HG03066 (cell line): ENCODE measurements at regions not wholly inside any gene's neighbourhood (a gene's known extent, or its start where the extent isn't known, plus 50 kb on each side); places are given as distances from the start of the nearest gene placed in this dataset.

ENCODE experiments used
- ATAC-seq: cut with Tn5 transposase; IDR thresholded peaks from one replicate; pipeline ENCODE4 v1.9.1; 2021; ENCODE audit warnings: low read depth; ENCODE audit not compliant: unreplicated experiment

DNA sequence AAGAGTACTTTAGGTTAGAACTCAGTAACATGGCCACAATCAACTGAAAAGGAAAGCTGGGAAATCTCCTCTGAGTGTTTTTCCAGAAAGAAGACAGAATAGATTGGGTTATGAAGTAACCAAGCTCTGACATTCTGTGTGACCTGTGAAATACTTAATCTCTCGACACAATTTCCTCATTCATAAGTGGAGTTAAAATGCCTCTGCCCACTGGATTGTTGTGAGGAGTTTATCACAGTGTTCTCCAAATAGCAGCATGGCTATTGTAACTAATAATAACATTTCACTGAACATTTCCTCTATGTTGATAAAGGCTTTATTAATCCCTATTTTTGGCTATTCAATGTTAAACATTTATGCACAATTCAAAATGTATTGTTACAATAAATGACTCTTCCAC lies 311.0 kb downstream of the GABRB2 start:
- ATAC-seq = no peak

DNA sequence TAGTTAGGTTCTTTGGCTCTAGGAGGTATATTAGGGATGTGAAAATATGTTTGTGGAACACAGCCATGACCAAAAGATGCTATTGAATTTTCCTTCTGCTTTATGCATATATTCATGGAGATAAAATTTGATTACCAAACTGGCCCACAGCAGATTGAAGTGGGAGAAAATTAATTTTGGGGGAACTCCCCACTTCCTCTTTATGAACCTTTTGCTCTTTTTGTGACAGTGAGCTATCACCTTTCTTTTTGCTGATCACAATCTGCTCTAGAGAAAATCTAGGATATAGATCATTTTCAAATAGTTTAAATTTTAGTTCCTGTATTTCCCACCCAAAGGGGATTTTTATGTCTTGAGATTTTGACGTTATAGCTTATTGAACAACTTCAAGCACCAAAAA lies 313.0 kb downstream of the GABRB2 start:
- ATAC-seq = no peak

DNA sequence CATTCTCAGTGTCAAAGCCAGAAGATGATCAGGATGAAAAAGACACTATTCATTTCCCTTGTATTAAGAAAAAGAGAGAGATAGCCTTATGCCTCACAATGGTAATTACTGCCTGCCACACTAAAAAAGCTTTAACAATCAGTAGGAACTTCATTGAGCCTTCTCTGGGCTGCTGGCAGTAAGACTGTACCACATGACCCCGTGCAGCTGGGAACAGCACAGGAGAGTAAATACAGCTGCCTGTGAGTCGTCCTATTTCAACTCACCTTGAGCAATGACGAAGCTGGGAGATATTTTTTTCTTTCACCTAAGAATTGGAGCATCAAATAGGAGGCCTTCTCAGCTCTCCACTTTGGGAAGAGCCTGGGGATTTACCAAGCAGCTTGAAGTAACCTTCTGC lies 316.3 kb downstream of the GABRB2 start:
- no peak for ATAC-seq

DNA sequence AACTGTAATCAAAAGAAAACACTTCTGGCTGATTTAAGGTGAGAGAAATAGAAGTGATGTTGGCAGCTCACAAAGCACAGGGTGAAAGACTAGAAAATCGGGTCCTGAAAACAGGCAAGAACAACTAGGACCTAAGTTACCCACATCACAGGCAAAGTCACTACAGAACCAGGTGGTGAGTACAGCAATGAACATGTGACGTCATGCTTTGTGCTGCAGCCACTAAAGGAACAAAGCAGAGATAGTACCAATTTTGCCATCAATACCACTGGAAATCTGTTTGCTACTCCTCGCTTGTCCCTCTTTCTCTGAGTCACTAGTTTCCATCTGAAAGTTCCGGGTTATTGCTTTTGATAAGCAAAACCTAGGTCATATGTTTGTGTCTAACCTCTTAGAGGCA lies 326.7 kb downstream of the GABRB2 start:
- ATAC-seq = no peak

DNA sequence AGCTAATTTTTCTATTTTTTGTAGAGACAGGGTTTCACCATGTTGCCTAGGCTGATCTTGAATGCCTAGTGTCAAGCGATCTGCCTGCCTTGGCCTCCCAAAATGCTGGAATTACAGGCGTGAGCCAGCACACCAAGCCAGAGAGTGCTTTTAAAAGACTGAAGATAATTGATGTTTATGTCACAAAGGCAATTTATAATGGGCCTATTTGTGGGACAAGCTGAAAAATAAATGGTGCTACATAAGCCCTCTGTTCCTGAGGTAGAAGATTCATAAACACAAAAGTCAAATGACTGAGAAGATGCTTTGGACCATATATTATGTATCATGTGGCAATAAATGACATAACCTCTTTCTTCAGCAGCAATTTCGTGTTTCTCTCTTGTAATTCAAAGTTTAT lies 329.6 kb downstream of the GABRB2 start:
- no peak for ATAC-seq

DNA sequence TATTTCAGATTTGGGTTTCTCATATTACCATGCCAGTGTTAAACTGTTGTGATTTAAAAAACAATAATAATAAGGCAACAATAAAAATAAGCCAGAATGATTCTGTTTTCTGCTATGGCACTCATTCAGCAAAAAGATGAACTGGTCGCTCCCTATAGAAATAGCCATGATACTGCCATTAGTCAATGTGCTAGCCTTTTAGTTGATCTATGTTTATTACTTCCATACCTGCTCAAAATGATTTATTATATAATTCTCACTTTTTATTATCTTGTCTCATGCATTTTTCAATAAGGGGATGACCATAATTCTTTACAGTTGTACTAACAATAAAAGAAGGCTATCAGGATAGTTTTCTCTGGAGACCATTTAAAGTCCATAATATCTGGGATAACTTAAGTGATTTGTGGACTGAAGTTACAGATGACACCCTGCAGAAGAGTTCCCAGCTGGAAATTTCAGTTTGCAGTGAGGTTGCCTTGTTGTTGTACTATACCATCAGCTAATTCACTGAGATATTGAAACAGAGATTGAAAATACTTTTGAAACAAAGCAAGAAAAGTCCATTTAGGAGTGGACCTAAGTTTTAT lies 334.3 kb downstream of the GABRB2 start:
- ATAC-seq = no peak

DNA sequence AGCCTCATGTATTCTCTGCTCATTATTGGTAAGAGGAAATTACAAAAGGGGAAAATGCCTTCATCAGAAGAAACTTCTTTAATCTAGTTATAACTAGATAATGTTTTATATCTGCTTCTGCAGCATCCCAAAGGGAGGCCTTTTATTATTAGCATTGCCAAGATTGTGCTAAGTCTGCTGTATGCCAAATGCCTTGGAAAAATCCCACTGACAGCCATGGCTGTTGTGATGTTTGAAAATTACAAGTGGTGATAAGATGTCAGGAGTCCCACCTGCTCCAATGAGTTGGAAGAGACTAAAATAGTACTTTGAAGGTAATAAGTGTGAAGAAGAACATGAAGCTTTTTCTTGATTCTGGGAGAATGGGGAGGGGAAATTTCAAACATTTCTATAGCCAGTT lies 345.0 kb downstream of the GABRB2 start:
- ATAC-seq = no peak

DNA sequence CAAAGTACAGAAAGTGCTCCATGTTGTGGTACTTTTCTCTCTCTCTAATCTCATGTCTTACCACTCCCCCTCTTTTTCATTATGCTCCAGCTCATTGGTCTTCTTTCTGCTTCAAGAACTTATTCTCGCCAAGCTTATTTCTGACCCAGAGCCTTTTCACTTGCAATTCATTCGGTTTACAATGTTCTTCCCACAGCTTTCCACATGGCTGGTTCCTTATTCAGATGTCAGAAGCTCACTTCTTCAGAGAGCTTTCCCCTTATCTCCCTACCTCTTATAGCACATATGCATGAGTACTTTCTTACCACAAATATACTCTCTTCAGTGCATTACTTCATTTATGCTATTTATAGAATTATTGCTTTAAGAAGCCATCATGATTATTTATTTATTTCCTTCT lies 338.8 kb upstream of the ATP10B start:
- ATAC-seq = no peak

DNA sequence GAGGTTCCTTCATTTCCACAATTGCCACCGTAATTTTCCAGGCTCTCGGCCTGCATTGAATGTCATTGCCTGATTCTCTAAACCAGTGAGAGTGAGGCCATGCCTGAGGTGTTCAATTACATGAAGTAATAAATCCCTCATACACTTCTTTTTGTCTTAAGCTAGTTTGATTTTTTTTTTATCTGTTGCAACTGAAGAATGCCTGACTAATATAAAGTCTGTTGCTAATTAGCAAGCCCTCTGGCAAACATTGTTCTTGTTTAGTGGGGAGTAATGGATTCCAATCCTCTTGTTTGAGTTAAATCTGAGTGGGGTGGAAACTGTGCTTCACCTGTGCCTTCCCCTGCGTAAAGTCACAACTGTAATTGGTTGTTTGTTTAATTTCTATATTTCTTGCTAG lies 338.1 kb upstream of the ATP10B start:
- ATAC-seq = no peak

DNA sequence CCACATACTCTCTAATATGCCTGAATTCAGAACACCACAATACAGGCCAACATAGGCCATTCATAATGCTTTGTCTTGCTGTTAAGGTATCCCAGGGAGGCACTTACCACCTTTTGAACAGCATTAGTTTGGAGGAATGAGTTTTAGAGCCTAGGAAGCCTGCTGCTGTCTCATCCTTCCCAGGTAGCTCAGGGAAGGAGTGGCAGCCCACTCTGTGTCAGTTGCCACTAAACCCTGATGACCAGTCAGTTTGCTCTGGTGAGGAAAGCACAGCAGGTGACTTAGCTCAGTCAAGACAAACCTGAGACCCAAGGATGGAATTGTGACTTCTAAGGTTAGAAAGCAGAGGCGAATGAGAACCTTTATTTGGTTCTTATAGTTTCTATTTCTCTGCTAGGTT lies 337.4 kb upstream of the ATP10B start:
- ATAC-seq = no peak

DNA sequence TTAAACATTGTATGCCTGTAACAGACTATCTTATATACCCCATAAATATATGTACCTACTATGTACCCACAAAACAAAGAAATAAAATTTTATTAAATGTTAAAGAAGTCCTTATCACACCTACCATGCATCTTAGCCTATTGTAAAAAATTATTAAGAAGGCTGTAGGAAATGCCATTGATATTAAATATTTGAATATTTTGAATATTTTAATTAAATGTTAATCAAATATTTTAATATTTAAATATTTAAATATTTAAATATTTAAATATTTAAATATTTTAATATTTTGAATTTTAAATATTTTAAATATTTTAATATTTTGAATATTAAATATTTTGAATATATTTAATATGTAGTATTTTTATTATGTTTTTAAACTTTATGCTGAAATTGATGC lies 331.5 kb upstream of the ATP10B start:
- ATAC-seq = no peak

DNA sequence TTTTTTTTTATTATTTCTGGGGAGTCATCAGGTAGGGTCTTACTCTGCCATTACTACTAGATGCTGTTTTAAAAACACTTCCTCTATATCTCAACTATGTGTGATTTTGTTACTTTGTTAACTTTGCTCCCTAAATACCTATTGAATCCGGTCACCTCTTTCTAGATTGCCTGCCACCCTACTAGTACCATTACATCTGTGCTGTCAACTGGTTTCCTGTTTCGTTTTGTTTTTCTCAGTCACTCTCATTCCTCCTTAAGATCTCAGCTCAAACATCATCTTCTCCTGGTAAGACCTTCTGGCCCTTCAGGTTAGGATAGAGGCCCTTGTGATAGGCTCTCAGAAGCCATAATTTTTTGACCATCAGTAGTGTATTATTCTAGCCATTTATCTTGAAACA lies 324.2 kb upstream of the ATP10B start:
- no peak for ATAC-seq

DNA sequence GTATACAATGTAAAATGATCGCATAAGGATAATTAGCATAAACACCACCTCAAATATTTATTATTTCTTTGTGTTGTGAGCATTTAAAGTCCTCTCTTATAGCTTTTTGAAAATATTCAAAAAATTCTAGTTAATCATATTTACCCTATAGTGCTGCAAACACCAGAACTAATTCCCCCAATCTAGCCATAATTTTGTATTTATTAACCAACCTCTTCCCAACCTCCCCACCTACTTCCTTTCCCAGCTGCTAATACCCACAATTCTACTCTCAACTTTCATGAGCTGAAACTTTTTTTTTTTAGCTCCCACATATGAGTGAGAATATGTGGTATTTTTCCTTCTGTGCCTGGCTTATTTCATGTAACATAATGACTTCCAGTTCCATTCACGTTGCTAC lies 317.8 kb upstream of the ATP10B start:
- ATAC-seq = no peak

DNA sequence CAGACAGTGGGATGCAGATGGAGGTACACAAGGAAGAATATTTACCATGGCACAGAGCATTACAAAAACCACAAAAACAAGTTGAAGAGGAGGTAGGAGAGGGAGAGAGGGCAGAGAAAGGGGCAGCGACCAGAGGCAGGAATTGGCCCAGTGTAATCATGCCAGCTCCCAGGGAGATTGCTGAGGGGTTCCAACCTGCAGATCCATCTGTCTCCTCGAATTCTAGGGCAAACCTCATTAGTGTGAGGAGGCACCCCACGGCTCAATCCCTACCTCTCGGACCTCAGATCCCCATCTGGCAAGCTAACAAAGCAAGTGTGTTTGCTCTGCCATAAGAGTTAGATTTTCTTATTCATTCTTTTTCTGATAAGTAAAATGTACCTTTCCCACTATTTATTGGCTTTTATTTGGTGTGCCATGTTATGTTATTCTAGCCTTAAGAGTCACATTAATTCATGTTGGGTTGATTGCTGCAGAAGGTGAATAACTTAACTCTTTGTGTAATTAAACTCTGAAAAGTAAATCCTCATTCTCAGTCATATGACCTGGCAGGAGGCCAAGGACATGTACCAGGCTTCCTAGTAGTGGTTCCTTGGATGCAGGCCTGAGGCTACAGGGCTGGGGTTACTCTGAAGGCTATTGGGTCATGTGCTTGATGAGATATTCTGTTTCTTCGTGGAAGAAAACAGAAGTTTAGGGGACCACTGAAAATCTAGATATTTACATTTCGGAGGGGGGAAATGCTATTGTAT lies 315.2 kb upstream of the ATP10B start:
- ATAC-seq = no peak

DNA sequence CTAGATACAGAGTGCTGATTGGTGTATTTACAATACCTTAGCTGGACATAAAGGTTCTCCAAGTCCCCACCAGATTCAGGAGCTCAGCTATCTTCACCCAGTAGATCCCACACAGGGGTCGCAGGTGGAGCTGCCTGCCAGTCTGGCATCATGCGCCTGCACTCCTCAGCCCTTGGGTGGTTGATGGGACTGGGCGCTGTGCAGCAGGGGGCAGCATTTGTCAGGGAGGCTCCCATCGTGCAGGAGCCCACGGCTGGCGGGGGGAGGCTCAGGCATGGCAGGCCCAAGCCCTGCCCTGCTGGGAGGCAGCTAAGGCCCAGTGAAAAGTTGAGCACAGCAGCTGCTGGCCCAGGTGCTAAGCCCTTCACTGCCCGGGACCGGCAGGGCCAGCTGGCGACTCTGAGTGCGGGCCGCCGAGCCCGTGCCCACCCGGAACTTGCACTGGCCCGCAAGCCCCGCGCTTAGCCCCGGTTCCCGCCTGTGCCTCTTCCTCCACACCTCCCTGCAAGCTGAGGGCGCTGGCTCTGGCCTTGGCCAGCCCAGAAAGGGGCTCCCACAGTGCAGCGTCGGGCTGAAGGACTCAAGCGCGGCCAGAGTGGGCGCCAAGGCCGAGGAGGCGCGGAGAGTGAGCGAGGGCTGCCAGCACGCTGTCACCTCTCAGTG lies 314.1 kb upstream of the ATP10B start:
- ATAC-seq = no peak

DNA sequence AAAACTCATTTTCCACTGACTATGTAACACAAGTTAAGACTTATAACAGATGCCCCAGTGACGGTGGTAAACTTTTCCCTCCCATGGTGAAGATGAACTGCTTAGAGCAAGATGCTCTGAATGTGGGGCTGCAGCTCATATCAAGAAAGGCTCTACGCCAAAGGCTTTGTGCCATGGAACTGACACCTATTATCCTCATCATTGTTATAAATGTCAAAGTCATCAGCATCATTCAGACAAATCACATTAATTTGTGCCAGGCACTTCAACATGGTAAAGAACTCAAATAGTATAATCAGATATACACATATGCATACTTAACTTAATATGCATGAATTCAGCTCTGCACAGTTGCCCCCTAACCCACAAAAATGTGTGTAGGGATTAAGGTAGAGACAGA lies 305.9 kb upstream of the ATP10B start:
- no peak for ATAC-seq

DNA sequence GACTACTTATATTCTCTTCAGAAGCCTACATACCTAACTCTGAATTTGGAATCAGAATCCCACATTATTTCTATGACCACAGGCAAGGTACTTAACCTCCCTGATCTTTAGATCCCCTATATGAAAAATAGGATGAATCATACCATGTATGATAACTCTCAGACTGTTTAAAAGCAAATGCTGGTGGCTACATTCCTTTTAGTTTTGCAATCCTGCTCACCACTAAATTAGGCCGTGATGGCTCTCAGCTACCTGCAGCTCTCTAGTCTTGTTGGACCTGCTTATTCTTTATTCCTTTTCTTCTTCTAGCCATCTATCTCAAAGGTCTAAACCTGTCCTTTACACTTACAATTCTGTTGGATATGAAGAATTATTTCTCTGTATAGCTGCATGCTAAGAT lies 303.4 kb upstream of the ATP10B start:
- no peak for ATAC-seq

DNA sequence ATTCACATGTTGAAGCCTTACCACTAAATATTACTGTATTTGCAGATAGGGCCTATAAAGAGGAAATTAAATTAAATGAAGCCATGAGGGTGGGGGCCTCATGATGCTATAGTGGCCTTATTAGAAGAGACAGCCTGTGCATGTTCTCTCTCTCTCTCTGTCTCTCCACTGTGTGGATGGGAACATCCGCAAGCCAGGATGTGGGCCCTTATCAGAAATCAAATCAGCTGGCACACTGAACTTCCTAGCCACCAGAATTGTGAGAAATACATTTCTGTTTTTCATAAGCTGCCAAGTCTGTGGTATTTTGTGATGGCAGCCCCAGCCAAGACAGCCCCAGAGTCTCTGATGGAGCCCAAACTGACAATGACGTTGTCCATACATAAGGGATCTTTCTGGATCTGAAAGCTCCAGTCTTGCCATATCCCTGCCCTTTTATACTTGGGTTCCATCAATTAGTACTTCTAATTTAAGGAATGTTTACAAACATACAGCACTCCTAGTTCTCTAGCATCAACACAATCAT lies 300.5 kb upstream of the ATP10B start:
- no peak for ATAC-seq

DNA sequence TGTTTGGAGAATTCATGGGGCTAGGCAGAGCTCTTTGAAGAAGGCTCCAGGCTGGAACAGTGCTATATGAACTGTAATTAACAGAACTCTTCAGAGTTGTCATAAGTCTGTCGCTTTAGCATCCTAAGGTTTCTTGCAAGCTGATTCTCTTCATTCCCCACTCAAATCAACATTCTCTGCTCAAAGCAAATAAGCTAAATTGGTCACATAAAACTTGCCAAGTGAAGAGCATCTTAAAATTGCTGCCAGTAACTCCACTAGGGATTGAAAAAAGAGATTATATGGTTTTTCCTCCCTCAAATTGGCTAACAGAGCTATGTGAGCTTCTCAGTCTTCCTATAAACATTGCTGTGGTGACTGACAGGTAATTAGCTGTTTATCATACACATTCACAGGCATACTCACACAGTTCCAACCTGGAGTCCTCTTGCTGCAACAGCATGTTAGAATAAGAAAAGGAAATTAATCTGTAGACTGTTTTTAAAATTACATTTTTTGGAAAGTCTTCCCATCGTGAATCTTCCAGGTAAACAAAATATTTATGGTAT lies 298.5 kb upstream of the ATP10B start:
- no peak for ATAC-seq

DNA sequence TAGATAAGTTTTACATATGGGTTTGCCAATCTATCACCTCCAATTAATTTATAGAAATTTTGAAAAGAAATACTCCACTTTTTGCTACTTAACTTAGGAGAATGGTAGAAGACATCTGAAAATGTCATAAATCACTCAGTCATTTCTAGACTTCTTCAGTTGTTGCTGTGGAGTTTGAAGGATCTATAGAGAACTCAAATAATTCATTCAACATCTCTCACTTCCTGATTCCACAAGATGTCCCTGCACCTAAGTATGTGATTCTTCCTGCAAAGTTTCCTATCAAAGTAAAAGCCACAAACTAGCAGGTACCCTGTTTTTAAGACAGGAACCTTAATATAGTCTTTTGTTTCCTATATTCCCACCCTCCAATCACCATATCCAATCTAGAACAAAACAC lies 297.1 kb upstream of the ATP10B start:
- no peak for ATAC-seq

DNA sequence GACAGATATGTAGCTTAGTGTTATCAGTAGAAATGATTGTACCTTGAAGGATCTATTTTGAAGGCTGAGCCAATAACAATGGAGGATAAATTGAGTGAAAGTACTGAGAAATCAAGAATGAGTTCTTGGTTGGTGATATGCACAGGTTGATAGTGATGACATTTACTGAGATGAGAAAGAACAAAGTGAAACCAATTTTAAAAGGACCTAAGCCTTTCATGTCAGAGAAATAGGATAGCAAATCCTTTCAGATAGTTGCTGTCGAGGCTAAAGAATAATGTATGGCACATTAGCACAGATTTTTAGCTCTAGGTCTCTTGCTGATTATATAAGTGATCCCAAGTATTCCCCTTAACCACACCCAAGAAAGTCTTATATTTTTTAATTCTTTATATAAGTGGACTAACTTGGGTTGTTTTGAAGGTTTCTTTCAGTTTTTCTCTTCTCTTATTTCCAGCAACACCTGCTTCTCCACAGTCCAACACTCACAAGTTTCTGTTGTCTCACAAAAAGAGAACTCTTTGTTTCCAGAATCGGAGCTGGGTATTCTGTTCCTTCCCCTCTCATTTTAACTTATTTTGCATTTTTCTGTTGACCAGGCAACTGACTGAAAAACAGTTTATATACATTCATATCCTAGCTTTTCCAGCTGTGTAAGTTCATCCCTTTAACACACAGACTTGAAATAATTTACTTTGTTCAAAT lies 286.9 kb upstream of the ATP10B start:
- no peak for ATAC-seq
